ENCODE measurements at regions not wholly inside any gene's neighbourhood (a gene's known extent, or its start where the extent isn't known, plus 50 kb on each side); places are given as distances from the start of the nearest gene placed in this dataset.

- Mint-ChIP-seq H3K4me1 (ENCODE audit: low read depth, unreplicated experiment) (no peaks in the 10 kb centered on the region), H3K27ac (ENCODE audit: unreplicated experiment) (no peak overlapping the region), H3K27me3 (ENCODE audit: unreplicated experiment) (peaks cover 28% of the 10 kb centered on the region), H3K36me3 (ENCODE audit: insufficient read depth, unreplicated experiment) (no peaks in the 10 kb centered on the region), H3K4me3 (ENCODE audit: low read depth, unreplicated experiment) (no peak overlapping the region), H3K9me3 (ENCODE audit: low read depth, unreplicated experiment) (peaks cover 2% of the 10 kb centered on the region)
- BruUV-seq (replicated peaks): no TSS peak
- TF ChIP-seq CTCF (IDR thresholded peaks at IDR 0.05; ENCODE audit: unreplicated experiment): no peak
- DNase-seq: no peak
- intact Hi-C loops (cut with micrococcal nuclease; ENCODE audit: unreplicated experiment): no loop called here
- CTCF ChIA-PET: no interaction called here
Observed at GRCh38 chr11:121802542-121802941, 313.5 kb downstream of the BLID start.

- H3K9me3 Mint-ChIP-seq (ENCODE audit: low read depth, unreplicated experiment): peaks cover 2% of the 10 kb centered on the region
- no peak overlapping the region for H3K4me3 Mint-ChIP-seq (ENCODE audit: low read depth, unreplicated experiment)
- H3K27ac Mint-ChIP-seq (ENCODE audit: unreplicated experiment): no peak overlapping the region
- no peaks in the 10 kb centered on the region for H3K36me3 Mint-ChIP-seq (ENCODE audit: insufficient read depth, unreplicated experiment)
- CTCF ChIA-PET: no interaction called here
- no TSS peak for BruUV-seq (replicated peaks)
- H3K27me3 Mint-ChIP-seq (ENCODE audit: unreplicated experiment): peaks cover 28% of the 10 kb centered on the region
- no peak for TF ChIP-seq CTCF (IDR thresholded peaks at IDR 0.05; ENCODE audit: unreplicated experiment)
- no peak for DNase-seq
- H3K4me1 Mint-ChIP-seq (ENCODE audit: low read depth, unreplicated experiment): no peaks in the 10 kb centered on the region
- intact Hi-C loops (cut with micrococcal nuclease; ENCODE audit: unreplicated experiment): no loop called here
Observed at GRCh38 chr11:121801781-121802180, 314.2 kb downstream of the BLID start.

GRCh38 chr11:121801394-121801748 lies 314.6 kb downstream of the BLID start:
- no peaks in the 10 kb centered on the region for H3K36me3 Mint-ChIP-seq (ENCODE audit: insufficient read depth, unreplicated experiment)
- DNase-seq: no peak
- H3K4me3 Mint-ChIP-seq (ENCODE audit: low read depth, unreplicated experiment): no peak overlapping the region
- H3K27ac Mint-ChIP-seq (ENCODE audit: unreplicated experiment): no peak overlapping the region
- TF ChIP-seq CTCF (IDR thresholded peaks at IDR 0.05; ENCODE audit: unreplicated experiment): no peak
- H3K9me3 Mint-ChIP-seq (ENCODE audit: low read depth, unreplicated experiment): peaks cover 2% of the 10 kb centered on the region
- CTCF ChIA-PET: no interaction called here
- peaks cover 28% of the 10 kb centered on the region for H3K27me3 Mint-ChIP-seq (ENCODE audit: unreplicated experiment)
- H3K4me1 Mint-ChIP-seq (ENCODE audit: low read depth, unreplicated experiment): no peaks in the 10 kb centered on the region
- intact Hi-C loops (cut with micrococcal nuclease; ENCODE audit: unreplicated experiment): no loop called here
- BruUV-seq (replicated peaks): no TSS peak

GRCh38 chr11:121800731-121801393 lies 315.2 kb downstream of the BLID start:
- Mint-ChIP-seq H3K9me3 (ENCODE audit: low read depth, unreplicated experiment) (peaks cover 2% of the 10 kb centered on the region), H3K27ac (ENCODE audit: unreplicated experiment) (no peak overlapping the region), H3K27me3 (ENCODE audit: unreplicated experiment) (peaks cover 28% of the 10 kb centered on the region), H3K4me1 (ENCODE audit: low read depth, unreplicated experiment) (no peaks in the 10 kb centered on the region), H3K4me3 (ENCODE audit: low read depth, unreplicated experiment) (no peak overlapping the region), H3K36me3 (ENCODE audit: insufficient read depth, unreplicated experiment) (no peaks in the 10 kb centered on the region)
- no TSS peak for BruUV-seq (replicated peaks)
- no peak for DNase-seq
- intact Hi-C loops (cut with micrococcal nuclease; ENCODE audit: unreplicated experiment): no loop called here
- CTCF ChIA-PET: no interaction called here
- TF ChIP-seq CTCF (IDR thresholded peaks at IDR 0.05; ENCODE audit: unreplicated experiment): no peak

All from Calu3 (cell line).